ENCODE measurements at regions not wholly inside any gene's neighbourhood (a gene's known extent, or its start where the extent isn't known, plus 50 kb on each side); places are given as distances from the start of the nearest gene placed in this dataset.

GRCh38 chr18:38698088-38698487 lies 1132.5 kb upstream of the CELF4 start:
- no peak overlapping the region for H3K4ac ChIP-seq (ENCODE audit: low read depth in 1 of 2, low read length in 2 of 2)
- no peak overlapping the region for H4K91ac ChIP-seq (ENCODE audit: low read length)
- no peak overlapping the region for H3K4me2 ChIP-seq (ENCODE audit: low read length, poor library complexity, severe bottlenecking)
- no peak overlapping the region for H2AFZ ChIP-seq (ENCODE audit: low read depth, low read length)
- no peaks in the 10 kb centered on the region for H3K27me3 ChIP-seq (ENCODE audit: control insufficient read depth in 1 of 2, insufficient read depth in 1 of 2, low read length in 2 of 2)
- peaks cover 7% of the 10 kb centered on the region for H3K9me3 ChIP-seq (ENCODE audit: control insufficient read depth, low read length)
- WGBS = 48% methylated on average over 2 of the region's 2 CpGs
- H2AK5ac ChIP-seq (ENCODE audit: low read length, severe bottlenecking) = no peak overlapping the region
- H3K4me1 ChIP-seq (ENCODE audit: control insufficient read depth, insufficient read depth, low read depth, low read length) = no peaks in the 10 kb centered on the region
- H3K79me1 ChIP-seq (replicated peaks; ENCODE audit: low read length, poor library complexity, severe bottlenecking) = no peaks in the 10 kb centered on the region
- no peak overlapping the region for H3K14ac ChIP-seq (ENCODE audit: low read length in 2 of 2)
- H3K27ac ChIP-seq (ENCODE audit: low read length, poor library complexity, severe bottlenecking) = no peak overlapping the region
- no peaks in the 10 kb centered on the region for H3K36me3 ChIP-seq (ENCODE audit: control insufficient read depth in 1 of 2, insufficient read depth in 2 of 2, low read depth in 1 of 2, low read length in 2 of 2)
- no peak overlapping the region for H3K9ac ChIP-seq (ENCODE audit: low read length)
- H2BK5ac ChIP-seq (ENCODE audit: low read depth, low read length, poor library complexity, severe bottlenecking) = no peak overlapping the region
- H3K4me3 ChIP-seq (ENCODE audit: insufficient read depth in 1 of 2, low read depth in 1 of 2, low read length in 2 of 2) = no peak overlapping the region
- no peak overlapping the region for H3K23ac ChIP-seq (ENCODE audit: low read length in 2 of 2)
- H4K8ac ChIP-seq (ENCODE audit: low read length) = no peak overlapping the region
- no peak overlapping the region for H2BK15ac ChIP-seq (ENCODE audit: low read depth, poor library complexity, severe bottlenecking)
- no peak overlapping the region for H2BK120ac ChIP-seq (ENCODE audit: low read depth, low read length)
- no peak overlapping the region for H3K18ac ChIP-seq (ENCODE audit: low read depth in 1 of 2, low read length in 2 of 2)
- no peak for DNase-seq
- H2BK12ac ChIP-seq (ENCODE audit: low read length in 2 of 2) = no peak overlapping the region

GRCh38 chr18:38695559-38696280 lies 1130.1 kb upstream of the CELF4 start:
- H3K4me1 ChIP-seq (ENCODE audit: control insufficient read depth, insufficient read depth, low read depth, low read length) = no peaks in the 10 kb centered on the region
- H2AK5ac ChIP-seq (ENCODE audit: low read length, severe bottlenecking) = no peak overlapping the region
- no peak overlapping the region for H2BK5ac ChIP-seq (ENCODE audit: low read depth, low read length, poor library complexity, severe bottlenecking)
- no peak overlapping the region for H2AFZ ChIP-seq (ENCODE audit: low read depth, low read length)
- no peak overlapping the region for H3K4me3 ChIP-seq (ENCODE audit: insufficient read depth in 1 of 2, low read depth in 1 of 2, low read length in 2 of 2)
- H3K27me3 ChIP-seq (ENCODE audit: control insufficient read depth in 1 of 2, insufficient read depth in 1 of 2, low read length in 2 of 2) = no peaks in the 10 kb centered on the region
- H4K91ac ChIP-seq (ENCODE audit: low read length) = no peak overlapping the region
- no peak overlapping the region for H2BK120ac ChIP-seq (ENCODE audit: low read depth, low read length)
- H2BK12ac ChIP-seq (ENCODE audit: low read length in 2 of 2) = no peak overlapping the region
- no peak overlapping the region for H2BK15ac ChIP-seq (ENCODE audit: low read depth, poor library complexity, severe bottlenecking)
- no peak overlapping the region for H3K18ac ChIP-seq (ENCODE audit: low read depth in 1 of 2, low read length in 2 of 2)
- H4K8ac ChIP-seq (ENCODE audit: low read length) = no peak overlapping the region
- H3K4me2 ChIP-seq (ENCODE audit: low read length, poor library complexity, severe bottlenecking) = no peak overlapping the region
- no peaks in the 10 kb centered on the region for H3K36me3 ChIP-seq (ENCODE audit: control insufficient read depth in 1 of 2, insufficient read depth in 2 of 2, low read depth in 1 of 2, low read length in 2 of 2)
- H3K4ac ChIP-seq (ENCODE audit: low read depth in 1 of 2, low read length in 2 of 2) = no peak overlapping the region
- no peak overlapping the region for H3K14ac ChIP-seq (ENCODE audit: low read length in 2 of 2)
- H3K79me1 ChIP-seq (replicated peaks; ENCODE audit: low read length, poor library complexity, severe bottlenecking) = no peaks in the 10 kb centered on the region
- H3K9me3 ChIP-seq (ENCODE audit: control insufficient read depth, low read length) = peaks cover 3% of the 10 kb centered on the region
- WGBS = 87% methylated on average over 4 of the region's 5 CpGs
- no peak overlapping the region for H3K9ac ChIP-seq (ENCODE audit: low read length)
- H3K27ac ChIP-seq (ENCODE audit: low read length, poor library complexity, severe bottlenecking) = no peak overlapping the region
- H3K23ac ChIP-seq (ENCODE audit: low read length in 2 of 2) = no peak overlapping the region
- peak; percentile 29 for DNase-seq

GRCh38 chr18:38693104-38693503 lies 1127.5 kb upstream of the CELF4 start:
- Histone ChIP-seq H4K8ac (ENCODE audit: low read length) (no peak overlapping the region), H3K79me1 (replicated peaks; ENCODE audit: low read length, poor library complexity, severe bottlenecking) (no peaks in the 10 kb centered on the region), H3K4me3 (ENCODE audit: insufficient read depth in 1 of 2, low read depth in 1 of 2, low read length in 2 of 2) (no peak overlapping the region), H2BK15ac (ENCODE audit: low read depth, poor library complexity, severe bottlenecking) (no peak overlapping the region), H3K23ac (ENCODE audit: low read length in 2 of 2) (no peak overlapping the region), H2BK5ac (ENCODE audit: low read depth, low read length, poor library complexity, severe bottlenecking) (no peak overlapping the region), H3K18ac (ENCODE audit: low read depth in 1 of 2, low read length in 2 of 2) (no peak overlapping the region), H4K91ac (ENCODE audit: low read length) (no peak overlapping the region), H3K4ac (ENCODE audit: low read depth in 1 of 2, low read length in 2 of 2) (no peak overlapping the region), H3K36me3 (ENCODE audit: control insufficient read depth in 1 of 2, insufficient read depth in 2 of 2, low read depth in 1 of 2, low read length in 2 of 2) (no peaks in the 10 kb centered on the region), H2AFZ (ENCODE audit: low read depth, low read length) (no peak overlapping the region), H2BK12ac (ENCODE audit: low read length in 2 of 2) (no peak overlapping the region), H3K4me2 (ENCODE audit: low read length, poor library complexity, severe bottlenecking) (no peak overlapping the region), H2AK5ac (ENCODE audit: low read length, severe bottlenecking) (no peak overlapping the region), H3K9ac (ENCODE audit: low read length) (no peak overlapping the region), H2BK120ac (ENCODE audit: low read depth, low read length) (no peak overlapping the region), H3K27ac (ENCODE audit: low read length, poor library complexity, severe bottlenecking) (no peak overlapping the region), H3K14ac (ENCODE audit: low read length in 2 of 2) (no peak overlapping the region), H3K9me3 (ENCODE audit: control insufficient read depth, low read length) (peaks cover 3% of the 10 kb centered on the region), H3K4me1 (ENCODE audit: control insufficient read depth, insufficient read depth, low read depth, low read length) (no peaks in the 10 kb centered on the region), H3K27me3 (ENCODE audit: control insufficient read depth in 1 of 2, insufficient read depth in 1 of 2, low read length in 2 of 2) (no peaks in the 10 kb centered on the region)
- DNase-seq = no peak
- 63% methylated on average over 5 of the region's 5 CpGs for WGBS

- no peak overlapping the region for H2BK120ac ChIP-seq (ENCODE audit: low read depth, low read length)
- H4K8ac ChIP-seq (ENCODE audit: low read length) = no peak overlapping the region
- no peak overlapping the region for H2BK5ac ChIP-seq (ENCODE audit: low read depth, low read length, poor library complexity, severe bottlenecking)
- no peak overlapping the region for H2BK12ac ChIP-seq (ENCODE audit: low read length in 2 of 2)
- no peak overlapping the region for H3K4ac ChIP-seq (ENCODE audit: low read depth in 1 of 2, low read length in 2 of 2)
- no peak overlapping the region for H3K18ac ChIP-seq (ENCODE audit: low read depth in 1 of 2, low read length in 2 of 2)
- no peaks in the 10 kb centered on the region for H3K36me3 ChIP-seq (ENCODE audit: control insufficient read depth in 1 of 2, insufficient read depth in 2 of 2, low read depth in 1 of 2, low read length in 2 of 2)
- H2AK5ac ChIP-seq (ENCODE audit: low read length, severe bottlenecking) = no peak overlapping the region
- H3K4me3 ChIP-seq (ENCODE audit: insufficient read depth in 1 of 2, low read depth in 1 of 2, low read length in 2 of 2) = no peak overlapping the region
- H3K14ac ChIP-seq (ENCODE audit: low read length in 2 of 2) = no peak overlapping the region
- H3K4me2 ChIP-seq (ENCODE audit: low read length, poor library complexity, severe bottlenecking) = no peak overlapping the region
- no peak overlapping the region for H4K91ac ChIP-seq (ENCODE audit: low read length)
- no peak overlapping the region for H3K27ac ChIP-seq (ENCODE audit: low read length, poor library complexity, severe bottlenecking)
- H3K9ac ChIP-seq (ENCODE audit: low read length) = no peak overlapping the region
- no peak overlapping the region for H2AFZ ChIP-seq (ENCODE audit: low read depth, low read length)
- peaks cover 8% of the 10 kb centered on the region for H3K9me3 ChIP-seq (ENCODE audit: control insufficient read depth, low read length)
- H3K23ac ChIP-seq (ENCODE audit: low read length in 2 of 2) = no peak overlapping the region
- 69% methylated on average over 2 of the region's 6 CpGs for WGBS
- H3K27me3 ChIP-seq (ENCODE audit: control insufficient read depth in 1 of 2, insufficient read depth in 1 of 2, low read length in 2 of 2) = no peaks in the 10 kb centered on the region
- H3K4me1 ChIP-seq (ENCODE audit: control insufficient read depth, insufficient read depth, low read depth, low read length) = no peaks in the 10 kb centered on the region
- no peak overlapping the region for H2BK15ac ChIP-seq (ENCODE audit: low read depth, poor library complexity, severe bottlenecking)
- no peak for DNase-seq
- no peaks in the 10 kb centered on the region for H3K79me1 ChIP-seq (replicated peaks; ENCODE audit: low read length, poor library complexity, severe bottlenecking)
Measured at GRCh38 chr18:38690626-38691025, 1125.0 kb upstream of the CELF4 start.
